ENCODE measurements at regions not wholly inside any gene's neighbourhood (a gene's known extent, or its start where the extent isn't known, plus 50 kb on each side); places are given as distances from the start of the nearest gene placed in this dataset.

- no peak for ATAC-seq
- no peaks in the 10 kb centered on the region for H3K4me1 ChIP-seq
- TF ChIP-seq KDM1A (IDR thresholded peaks at IDR 0.05; ENCODE audit: low read depth) (no peak), HES2 (IDR thresholded peaks at IDR 0.05) (no peak), MAFK (IDR thresholded peaks at IDR 0.05; ENCODE audit: partially characterized antibody) (no peak), POLR2AphosphoS2 (conservative IDR thresholded peaks at IDR 0.05; ENCODE audit: low read length) (no peak), HOXA7 (CRISPR knock-in tag; IDR thresholded peaks at IDR 0.05) (no peak), RFX5 (IDR thresholded peaks at IDR 0.05) (no peak), RARB (CRISPR knock-in tag; IDR thresholded peaks at IDR 0.05) (no peak), SREBF2 (IDR thresholded peaks at IDR 0.05) (no peak), HEYL (CRISPR knock-in tag; IDR thresholded peaks at IDR 0.05) (no peak), FOSB (CRISPR knock-in tag; IDR thresholded peaks at IDR 0.05) (no peak), ZSCAN20 (CRISPR knock-in tag; IDR thresholded peaks at IDR 0.05) (no peak), NPAS2 (CRISPR knock-in tag; IDR thresholded peaks at IDR 0.05; ENCODE audit: borderline replicate concordance) (no peak), RAD21 (conservative IDR thresholded peaks at IDR 0.05 in 1 of 2, IDR thresholded peaks at IDR 0.05 in 1 of 2) (no peak), ELK1 (IDR thresholded peaks at IDR 0.05; ENCODE audit: low read depth, low read length) (no peak), TFCP2L1 (CRISPR knock-in tag; IDR thresholded peaks at IDR 0.05) (no peak), HOXB13 (CRISPR knock-in tag; IDR thresholded peaks at IDR 0.05; ENCODE audit: low read depth) (no peak), HOXB5 (CRISPR knock-in tag; IDR thresholded peaks at IDR 0.05) (no peak), JUN (IDR thresholded peaks at IDR 0.05) (no peak), CHD4 (IDR thresholded peaks at IDR 0.05; ENCODE audit: borderline replicate concordance) (no peak)
- TF ChIP-seq, protein P1, sequence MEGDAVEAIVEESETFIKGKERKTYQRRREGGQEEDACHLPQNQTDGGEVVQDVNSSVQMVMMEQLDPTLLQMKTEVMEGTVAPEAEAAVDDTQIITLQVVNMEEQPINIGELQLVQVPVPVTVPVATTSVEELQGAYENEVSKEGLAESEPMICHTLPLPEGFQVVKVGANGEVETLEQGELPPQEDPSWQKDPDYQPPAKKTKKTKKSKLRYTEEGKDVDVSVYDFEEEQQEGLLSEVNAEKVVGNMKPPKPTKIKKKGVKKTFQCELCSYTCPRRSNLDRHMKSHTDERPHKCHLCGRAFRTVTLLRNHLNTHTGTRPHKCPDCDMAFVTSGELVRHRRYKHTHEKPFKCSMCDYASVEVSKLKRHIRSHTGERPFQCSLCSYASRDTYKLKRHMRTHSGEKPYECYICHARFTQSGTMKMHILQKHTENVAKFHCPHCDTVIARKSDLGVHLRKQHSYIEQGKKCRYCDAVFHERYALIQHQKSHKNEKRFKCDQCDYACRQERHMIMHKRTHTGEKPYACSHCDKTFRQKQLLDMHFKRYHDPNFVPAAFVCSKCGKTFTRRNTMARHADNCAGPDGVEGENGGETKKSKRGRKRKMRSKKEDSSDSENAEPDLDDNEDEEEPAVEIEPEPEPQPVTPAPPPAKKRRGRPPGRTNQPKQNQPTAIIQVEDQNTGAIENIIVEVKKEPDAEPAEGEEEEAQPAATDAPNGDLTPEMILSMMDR (IDR thresholded peaks at IDR 0.05), result no peak
- DNase-seq (ENCODE audit: low read depth in 1 of 2, low spot score in 1 of 2), result no peak
- ChIA-PET CTCF (no interaction called here), POLR2A (no interaction called here)
- H3K27ac ChIP-seq, result no peak overlapping the region
- H3K4me3 ChIP-seq, result no peak overlapping the region
- 0 out of 3 replicates have a peak, but pooled peaks cover 3% of the 10 kb centered on the region for H3K9me3 ChIP-seq
- no peak overlapping the region for H3K4me2 ChIP-seq
- no peak for FAIRE-seq
- 36% methylated on average over 1 of the region's 1 CpG for WGBS (ENCODE audit: missing lambda C conversion rate)
These were observed 513.5 kb downstream of the TRIB2 start for GRCh38 chr2:13230221-13230620.

GRCh38 chr2:13240061-13240460, 523.3 kb downstream of the TRIB2 start:
- no peak for FAIRE-seq
- TF ChIP-seq, protein P1 (IDR thresholded peaks at IDR 0.05), result no peak
- TF ChIP-seq EHMT2 (IDR thresholded peaks at IDR 0.05; ENCODE audit: low read depth), result no peak
- TF ChIP-seq ESRRA (IDR thresholded peaks at IDR 0.05; ENCODE audit: borderline replicate concordance, low read length), result no peak
- no peak for TF ChIP-seq HOXB5 (CRISPR knock-in tag; IDR thresholded peaks at IDR 0.05)
- Histone ChIP-seq H3K27ac (no peak overlapping the region), H3K4me1 (no peaks in the 10 kb centered on the region), H3K4me3 (no peak overlapping the region), H3K4me2 (no peak overlapping the region), H3K9me3 (0 out of 3 replicates have a peak, but pooled peaks cover 3% of the 10 kb centered on the region)
- CTCF ChIA-PET, result no interaction called here
- no peak for DNase-seq (ENCODE audit: low read depth in 1 of 2, low spot score in 1 of 2)
- no peak for ATAC-seq
- POLR2A ChIA-PET, result no interaction called here

All from A549 (cell line).